TTC549 (cell line): ENCODE measurements at regions not wholly inside any gene's neighbourhood (a gene's known extent, or its start where the extent isn't known, plus 50 kb on each side); places are given as distances from the start of the nearest gene placed in this dataset.
A peak's percentile ranks its signal among the peaks of the same experiment; 100 is the strongest.

Experiments used
- FAIRE-seq: peaks from 2 replicates; lab custom pipeline; 2012; peaks lifted over from hg19 to GRCh38; lab: Jason Lieb, UNC

DNA sequence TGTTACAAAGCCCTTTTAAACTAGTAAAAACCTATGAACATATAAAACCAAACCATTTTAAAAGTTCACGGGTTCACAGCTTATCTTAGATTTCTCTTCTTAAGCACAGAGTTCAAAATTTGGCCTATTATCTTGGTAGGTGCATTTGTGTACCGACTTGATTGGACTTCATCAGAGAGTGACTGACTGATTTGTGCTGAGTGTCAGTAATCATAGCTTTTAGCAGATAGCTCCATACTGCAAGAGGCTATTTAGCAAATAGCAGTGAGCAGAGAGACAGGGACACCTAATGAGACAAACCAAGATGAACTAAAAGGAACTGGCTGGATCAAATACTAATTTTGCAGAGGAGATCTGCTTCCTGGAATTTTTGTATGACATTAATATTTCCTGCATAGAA is 274.5 kb downstream of the PRR16 start:
- FAIRE-seq, result no peak

GRCh38 chr5:120740989-120741388 is 276.9 kb downstream of the PRR16 start:
- FAIRE-seq, result no peak

DNA sequence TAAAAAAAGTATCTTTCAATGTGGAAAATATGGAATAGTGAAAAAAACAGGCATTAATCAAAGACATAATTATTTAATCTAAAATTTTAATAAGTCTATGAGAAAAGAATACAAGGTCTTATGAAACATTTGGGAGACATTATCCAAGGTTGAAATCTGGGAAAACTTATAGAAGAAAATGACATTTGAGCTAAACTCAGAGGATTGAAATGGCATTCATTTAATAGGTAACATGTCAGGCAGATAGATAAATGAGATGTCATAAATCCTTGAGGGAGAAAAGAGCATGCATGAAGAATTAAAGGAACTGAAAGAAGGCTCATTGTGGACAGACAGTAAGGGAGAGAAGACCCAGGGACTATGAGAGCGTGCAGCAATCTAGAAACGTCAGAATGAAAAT is 284.4 kb downstream of the PRR16 start:
- FAIRE-seq, result no peak

GRCh38 chr5:120749737-120750136 is 285.6 kb downstream of the PRR16 start:
- FAIRE-seq, result no peak

DNA sequence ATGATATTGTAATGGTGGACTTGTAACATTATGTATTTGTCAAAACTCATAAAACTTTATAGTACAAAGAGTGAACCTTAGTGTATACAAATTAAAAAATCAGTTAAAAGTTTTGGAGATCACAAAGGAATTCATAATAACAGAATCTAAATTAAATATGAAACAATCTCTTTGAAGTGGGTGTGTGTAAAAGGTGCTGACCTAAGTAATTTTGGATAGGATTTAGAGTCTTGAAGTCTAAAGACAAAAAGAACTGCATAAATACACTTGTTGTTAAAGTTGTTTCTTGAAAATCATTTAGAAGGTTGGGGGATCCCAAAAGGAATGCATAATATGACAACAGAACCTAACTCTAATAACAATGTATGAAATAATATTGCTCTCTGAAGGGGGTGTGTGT is 295.5 kb downstream of the PRR16 start:
- no peak for FAIRE-seq

- FAIRE-seq, result no peak
Measured at GRCh38 chr5:120761986-120762385, 297.9 kb downstream of the PRR16 start.

- no peak for FAIRE-seq
Measured at GRCh38 chr5:120765189-120765588, 301.1 kb downstream of the PRR16 start.

DNA sequence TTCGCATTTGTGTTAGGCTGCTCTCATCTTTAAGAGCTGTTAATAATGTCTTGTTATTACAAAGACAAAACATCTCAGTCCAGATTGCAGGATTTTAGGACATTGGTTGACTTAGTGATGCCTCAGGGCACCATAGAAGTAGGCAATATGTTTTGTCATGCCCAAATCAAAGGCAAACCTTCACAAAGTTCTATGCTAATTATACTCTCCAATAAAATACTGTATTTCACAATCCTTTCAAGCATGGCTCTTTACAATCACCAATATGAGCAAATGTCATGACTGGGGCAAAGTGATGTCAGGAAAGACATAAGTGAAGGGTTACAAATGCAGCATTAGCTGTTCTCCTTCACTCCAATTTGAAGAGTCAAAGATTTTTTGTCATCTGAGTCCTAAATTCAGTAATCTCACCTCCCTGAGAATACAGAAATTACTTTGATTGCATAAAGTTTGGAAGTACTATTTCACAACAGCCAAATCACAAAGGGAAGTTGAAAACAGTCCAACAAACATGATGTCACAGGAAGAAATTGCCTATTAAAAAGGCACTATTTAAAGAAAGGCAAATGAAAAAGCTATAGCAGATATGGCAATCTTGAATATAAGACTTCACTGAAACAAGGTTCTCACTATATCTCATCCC is 303.2 kb downstream of the PRR16 start:
- FAIRE-seq, result no peak

- no peak for FAIRE-seq
Measured at GRCh38 chr5:120769312-120769872, 305.3 kb downstream of the PRR16 start.

DNA sequence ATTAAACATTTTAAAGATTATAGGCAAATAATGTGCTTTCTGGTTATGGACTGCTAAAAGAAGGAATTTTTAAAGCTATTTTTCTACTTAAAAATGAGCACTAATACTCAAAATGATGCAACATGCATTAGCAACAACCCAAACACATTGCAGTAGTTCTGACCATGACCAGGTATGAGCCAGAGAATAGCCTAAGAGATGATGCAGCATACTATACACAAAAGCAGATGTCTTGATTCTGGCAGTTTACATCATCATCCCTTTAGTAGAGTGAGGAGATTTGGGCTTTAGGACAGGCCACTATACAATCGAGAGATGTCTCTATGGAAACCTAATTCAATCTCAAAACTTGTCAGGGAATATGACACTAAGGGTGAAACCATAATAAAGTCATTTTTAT is 307.1 kb downstream of the PRR16 start:
- FAIRE-seq, result no peak

DNA sequence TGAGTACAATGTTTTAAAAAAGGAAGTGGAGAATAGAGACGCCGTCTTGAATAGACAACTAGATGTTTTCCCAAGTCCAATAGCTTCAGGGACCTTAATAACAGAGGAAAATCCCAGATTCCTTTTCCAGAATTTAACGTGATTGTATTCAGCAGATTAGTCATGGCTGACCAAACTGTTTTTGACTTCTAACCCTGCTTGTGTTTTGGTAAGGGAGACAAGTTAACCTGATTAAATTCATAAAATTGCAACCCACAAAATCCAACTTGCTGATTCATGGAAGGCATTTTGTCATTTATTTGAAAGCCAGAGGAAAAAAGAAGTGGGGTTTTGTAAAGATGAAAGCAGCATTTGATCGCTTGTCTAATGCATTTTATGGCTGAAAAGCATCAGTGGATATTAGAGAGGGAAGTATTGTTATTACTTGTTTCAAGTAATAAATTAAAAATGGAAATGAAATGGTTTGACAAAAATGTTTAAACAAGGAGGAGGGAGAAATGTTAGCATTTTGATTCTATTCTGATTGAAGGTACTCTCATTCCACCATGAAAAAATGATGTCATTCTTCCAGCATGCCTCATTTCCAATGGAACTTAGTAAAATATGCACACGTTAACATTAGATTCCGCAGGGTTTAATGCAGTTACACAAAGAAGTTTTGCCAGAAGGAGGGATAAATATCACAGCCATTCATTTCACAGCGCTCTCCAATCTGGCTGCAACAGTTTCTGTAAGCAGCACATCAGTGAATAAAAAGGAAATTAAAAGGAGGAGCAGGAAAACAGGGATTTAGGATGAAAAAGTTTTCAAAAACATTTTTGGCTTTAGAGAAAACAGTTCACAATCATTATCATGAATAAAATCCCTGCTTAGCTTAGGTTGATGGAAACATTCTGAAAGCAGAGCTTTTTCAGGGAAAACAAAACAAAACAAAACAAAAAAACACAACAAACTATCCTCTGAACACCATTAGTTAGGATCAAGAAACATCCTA is 314.7 kb downstream of the PRR16 start:
- no peak for FAIRE-seq

DNA sequence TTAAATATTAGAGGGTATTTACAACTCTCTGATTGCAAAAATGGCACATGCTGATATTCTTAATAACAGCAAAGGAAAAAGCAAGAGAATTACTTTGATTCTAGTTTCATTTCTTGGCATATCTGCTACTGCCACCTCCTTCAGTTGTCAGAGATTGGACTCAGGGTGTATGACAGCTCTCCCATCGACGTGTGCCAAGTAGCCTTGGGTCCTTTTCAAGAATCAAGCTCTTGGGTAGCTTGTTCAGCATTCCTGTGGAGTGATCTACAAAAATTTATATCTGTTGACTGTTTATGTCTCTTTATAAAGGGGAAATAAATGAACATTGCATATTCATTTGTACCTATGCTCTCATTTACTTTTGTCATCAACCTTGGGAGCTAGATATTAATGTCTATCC is 315.6 kb downstream of the PRR16 start:
- FAIRE-seq, result no peak

GRCh38 chr5:120788481-120788880 is 324.4 kb downstream of the PRR16 start:
- no peak for FAIRE-seq

DNA sequence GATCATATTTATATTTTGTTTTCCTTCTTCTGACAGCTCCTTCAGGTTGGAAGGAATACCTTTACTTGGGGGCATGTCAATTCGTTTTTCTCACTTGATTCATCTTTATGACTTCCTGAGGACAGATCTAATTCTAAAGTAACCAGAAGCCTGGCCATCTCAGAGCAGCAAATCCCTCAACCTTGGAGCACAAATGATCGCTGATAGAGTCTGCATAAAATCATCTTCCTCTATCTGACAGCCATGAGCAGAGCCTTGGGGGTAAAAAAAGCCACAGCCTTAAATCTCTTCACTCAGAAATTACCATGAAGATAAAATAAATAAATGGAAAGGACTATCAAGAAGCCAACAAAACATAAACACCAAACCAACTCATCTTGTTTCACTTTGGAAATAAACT is 325.8 kb downstream of the PRR16 start:
- no peak for FAIRE-seq

DNA sequence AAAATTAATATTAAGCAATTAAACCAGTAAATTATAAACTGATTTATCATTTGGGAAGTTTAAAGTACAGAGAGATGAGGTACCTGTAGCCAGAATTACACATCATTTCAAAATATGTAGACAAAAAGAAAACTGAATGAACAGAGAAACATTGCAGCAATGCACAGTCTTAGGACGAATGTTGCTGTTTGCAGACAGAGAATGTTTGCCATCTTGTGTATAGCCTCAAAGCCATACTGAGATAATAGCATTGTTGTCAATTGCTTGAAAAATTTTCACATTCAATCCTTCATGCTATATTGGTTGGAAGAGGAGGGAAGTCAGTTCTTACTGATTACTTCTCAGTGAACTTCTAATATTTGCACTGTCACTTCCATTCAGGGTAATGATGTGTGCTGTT is 326.2 kb downstream of the PRR16 start:
- no peak for FAIRE-seq

DNA sequence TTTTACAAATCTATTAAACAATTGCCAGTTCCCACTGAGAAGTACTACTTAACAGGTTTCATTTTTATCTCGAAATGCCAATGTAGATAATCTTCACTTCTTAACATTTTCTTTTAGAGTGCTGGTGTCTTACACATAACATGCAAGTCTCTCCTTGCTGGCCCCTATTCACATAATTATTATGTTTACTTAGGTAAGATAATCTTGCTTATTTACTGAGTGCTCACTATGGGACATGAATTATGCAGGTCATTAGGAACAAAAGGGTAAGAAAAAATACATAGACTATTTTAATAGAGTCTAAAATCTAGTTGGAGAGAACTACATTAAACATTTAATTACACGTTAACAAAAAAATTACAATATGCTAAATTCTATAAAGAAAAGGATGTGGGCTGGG is 328.4 kb downstream of the PRR16 start:
- FAIRE-seq, result no peak

DNA sequence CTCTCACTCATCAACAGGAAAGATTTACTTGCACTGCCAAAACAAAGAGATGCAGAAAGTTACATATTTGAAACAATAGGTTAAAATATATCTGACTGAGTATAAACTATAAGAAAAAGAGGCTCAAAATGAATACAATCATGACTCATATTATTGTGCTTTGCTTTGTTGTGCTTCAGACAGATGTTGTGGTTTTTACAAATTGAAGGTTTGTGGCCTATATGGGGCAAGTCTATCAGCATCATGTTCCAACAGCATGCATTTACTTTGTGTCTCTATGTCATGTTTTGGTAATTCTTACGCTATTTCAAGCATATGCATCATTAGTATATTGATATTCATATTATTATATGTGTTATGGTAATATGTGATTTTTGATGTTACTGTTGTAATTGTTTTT is 330.0 kb downstream of the PRR16 start:
- FAIRE-seq, result no peak

GRCh38 chr5:120803282-120803681 is 339.2 kb downstream of the PRR16 start:
- peak; percentile 9 for FAIRE-seq

GRCh38 chr5:120805131-120805530 is 341.0 kb downstream of the PRR16 start:
- FAIRE-seq, result no peak

DNA sequence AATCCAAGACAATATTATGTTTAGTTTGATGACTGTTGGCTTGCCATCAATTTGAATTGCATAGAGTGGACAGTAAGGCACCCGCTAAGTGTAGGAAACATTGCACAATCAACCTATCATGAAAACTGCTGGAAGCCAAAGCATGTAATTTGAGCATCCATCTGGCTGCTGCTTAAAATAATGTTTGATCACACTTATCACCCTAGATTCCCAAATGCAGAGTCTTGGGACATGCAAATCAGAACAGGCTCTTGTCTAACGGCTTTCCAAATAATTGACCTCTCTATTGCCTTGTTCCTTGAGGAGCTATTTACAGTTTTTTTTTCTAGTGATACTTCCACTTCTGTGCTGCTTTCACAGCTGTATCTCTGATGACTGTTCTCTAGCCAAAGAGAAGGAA is 342.1 kb downstream of the PRR16 start:
- FAIRE-seq, result no peak

DNA sequence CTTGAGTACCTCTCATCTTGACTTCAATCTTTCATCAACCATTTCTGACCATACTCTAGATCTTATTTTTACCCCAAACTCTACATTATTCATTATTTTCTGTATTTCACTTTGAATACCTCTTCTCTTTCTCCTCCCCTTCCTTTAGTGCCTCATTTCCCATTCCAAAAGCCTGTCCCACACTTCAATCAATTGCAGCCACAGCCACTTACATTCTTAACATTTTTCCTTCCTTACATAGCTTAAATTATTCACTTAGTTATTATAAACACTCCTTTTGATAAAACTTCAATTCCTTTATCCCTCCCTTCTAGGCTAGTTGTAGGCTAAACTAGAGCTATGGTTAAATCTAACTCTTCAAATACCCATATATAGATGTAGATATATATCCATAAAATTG is 344.0 kb downstream of the PRR16 start:
- FAIRE-seq, result no peak

- no peak for FAIRE-seq
Measured at GRCh38 chr5:120808606-120809005, 344.5 kb downstream of the PRR16 start.

DNA sequence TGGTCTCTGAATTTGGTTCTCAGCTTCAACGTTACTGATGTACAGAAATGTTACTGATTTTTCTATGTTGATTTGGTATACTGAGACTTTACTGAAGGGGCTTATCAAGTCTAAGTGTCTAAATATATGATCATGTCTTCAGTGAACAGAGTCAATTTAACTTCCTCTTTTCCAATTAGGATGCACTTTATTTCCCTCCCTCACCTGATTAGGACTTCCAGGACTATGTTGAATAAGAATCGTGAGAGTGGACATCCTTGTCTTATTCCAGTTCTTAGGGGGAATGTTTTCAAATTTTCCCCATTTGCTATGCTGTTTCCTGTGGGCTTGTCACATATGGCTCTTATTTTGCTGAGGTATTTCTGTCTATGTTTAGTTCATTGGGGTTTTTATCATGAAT is 349.5 kb downstream of the PRR16 start:
- FAIRE-seq, result no peak
